Panc1 (cell line): ENCODE measurements at regions not wholly inside any gene's neighbourhood (a gene's known extent, or its start where the extent isn't known, plus 50 kb on each side); places are given as distances from the start of the nearest gene placed in this dataset.

Experiments
- ATAC-seq: fragments of 200-7000 bp; cut with Tn5 transposase; 2 replicates; pipeline ENCODE4 v1.9.1; 2020; ENCODE audit warnings: mild to moderate bottlenecking, moderate library complexity
- BruUV-seq: library from RNA; stranded (reverse); fragments of 400-500 nt; replicated peaks from 2 replicates; lab custom pipeline; 2021; lab: Mats Ljungman, UMichigan
- CTCF ChIA-PET: fragments of 300-600 bp; sonication (Branson Sonifier 250); formaldehyde crosslinking; loops from one replicate; lab custom pipeline; 2022; ENCODE audit warnings: antibody characterized with exemption; lab: Charles Lee
- POLR2A ChIA-PET: fragments of 300-600 bp; sonication (Branson Sonifier 250); formaldehyde crosslinking; loops from one replicate; lab custom pipeline; 2022; ENCODE audit warnings: antibody characterized with exemption; lab: Charles Lee
- DNase-seq: peaks from one replicate; pipeline ENCODE4 v3.0.0-alpha.2; 2010; ENCODE audit warnings: low read depth, low spot score
- H3K27ac ChIP-seq: 2 replicates; pipeline ENCODE4 v1.5.1; 2011; ENCODE audit warnings: mild to moderate bottlenecking, low read length, inconsistent platforms
- H3K27me3 ChIP-seq: fragments of 200-500 bp; sonication (Bioruptor generic); 2 replicates; pipeline ENCODE4 v1.6.0; 2014; ENCODE audit warnings: low read length, inconsistent platforms; ENCODE audit not compliant: control insufficient read depth, insufficient read depth
- H3K36me3 ChIP-seq: fragments of 200-500 bp; sonication (Bioruptor generic); 2 replicates; pipeline ENCODE4 v1.5.1; 2014; ENCODE audit warnings: inconsistent platforms, mild to moderate bottlenecking, low read length, moderate library complexity; ENCODE audit not compliant: control insufficient read depth, insufficient read depth
- H3K4me1 ChIP-seq: 2 replicates; pipeline ENCODE4 v1.5.1; 2011; ENCODE audit warnings: inconsistent platforms, mild to moderate bottlenecking, low read length, moderate library complexity; ENCODE audit not compliant: control insufficient read depth, insufficient read depth
- H3K4me3 ChIP-seq, 2 experiments: 2 replicates each; pipeline ENCODE4 v1.5.1; 2011 to 2012; ENCODE audit warnings: low read depth in 2 of 2, low read length in 2 of 2, mild to moderate bottlenecking in 2 of 2, inconsistent platforms in 1 of 2, moderate library complexity in 1 of 2
- H3K9me3 ChIP-seq: fragments of 200-500 bp; sonication (Bioruptor generic); 2 replicates; pipeline ENCODE4 v1.5.1; 2014; ENCODE audit warnings: low read depth, mild to moderate bottlenecking, inconsistent platforms, low read length, moderate library complexity; ENCODE audit not compliant: control insufficient read depth, insufficient read depth
- CTCF ChIP-seq: fragments of 450-650 bp; IDR thresholded peaks from 2 replicates; pipeline ENCODE4 v1.5.1; 2017; ENCODE audit warnings: mild to moderate bottlenecking
- POLR2AphosphoS5 ChIP-seq: IDR thresholded peaks from 2 replicates; pipeline ENCODE4 v1.6.1; 2012; ENCODE audit warnings: mild to moderate bottlenecking, low read depth, low read length, moderate library complexity
- SIN3A ChIP-seq: IDR thresholded peaks from 2 replicates; pipeline ENCODE4 v1.6.1; 2012; ENCODE audit warnings: low read depth, mild to moderate bottlenecking, low read length, moderate library complexity, borderline replicate concordance; ENCODE audit not compliant: insufficient read depth
- TCF7L2 ChIP-seq: IDR thresholded peaks from 2 replicates; pipeline ENCODE4 v1.6.1; 2011; ENCODE audit warnings: mild to moderate bottlenecking, low read depth, low read length, inconsistent platforms
- in situ Hi-C: cut with HindIII; loops from 2 replicates; pipeline ENCODE4 v1.10.0; 2016; ENCODE audit warnings: low sequenced_read_pairs, low pct_unique_long_range_greater_than_20kb
- intact Hi-C: fragments of 100-400 bp; cut with micrococcal nuclease; formaldehyde crosslinking; loops from one replicate; pipeline ENCODE4 v1.10.0; 2022; ENCODE audit not compliant: unreplicated experiment
- TF ChIP-seq, protein P1 (sequence below), 2 experiments: IDR thresholded peaks; 2 replicates each; pipeline ENCODE4 v1.6.1; 2011 to 2012; ENCODE audit warnings: low read depth in 2 of 2, control low read depth in 1 of 2, low read length in 1 of 2, mild to moderate bottlenecking in 1 of 2, moderate library complexity in 1 of 2; ENCODE audit not compliant: insufficient read depth in 1 of 2

DNA sequence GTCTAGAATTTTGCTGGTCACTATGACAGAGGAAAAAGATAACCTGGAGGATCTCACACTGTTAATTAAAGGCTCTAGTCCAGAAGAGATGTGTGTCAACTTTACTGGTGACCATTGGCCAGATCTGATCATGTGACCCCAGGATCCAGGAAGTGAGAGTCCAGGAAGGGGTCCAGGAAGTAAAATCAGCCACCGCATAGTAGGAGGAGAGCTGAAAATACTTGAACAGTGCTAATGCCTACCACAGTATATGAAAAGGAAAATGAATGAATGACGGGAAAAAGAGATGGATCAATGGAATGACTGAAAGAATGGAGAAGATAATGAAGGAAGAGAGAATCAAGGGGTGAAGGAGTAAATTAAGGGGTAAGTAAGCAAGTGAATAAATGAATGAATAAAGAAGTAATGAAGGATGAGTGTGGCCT lies 415.3 kb downstream of the RPS24 start:
- POLR2A ChIA-PET: no interaction called here
- Histone ChIP-seq H3K9me3 (no peaks in the 10 kb centered on the region), H3K4me1 (no peaks in the 10 kb centered on the region), H3K27ac (no peak overlapping the region), H3K36me3 (no peaks in the 10 kb centered on the region), H3K4me3 (no peak overlapping the region), H3K27me3 (peaks cover 3% of the 10 kb centered on the region; the same call in 1 of the 2 replicates)
- intact Hi-C loops: no loop called here
- CTCF ChIA-PET: no interaction called here
- no TSS peak for BruUV-seq
- DNase-seq (no peak), ATAC-seq (no peak)
- in situ Hi-C loops: no loop called here
- no peak for TF ChIP-seq SIN3A
- TF ChIP-seq, protein P1, sequence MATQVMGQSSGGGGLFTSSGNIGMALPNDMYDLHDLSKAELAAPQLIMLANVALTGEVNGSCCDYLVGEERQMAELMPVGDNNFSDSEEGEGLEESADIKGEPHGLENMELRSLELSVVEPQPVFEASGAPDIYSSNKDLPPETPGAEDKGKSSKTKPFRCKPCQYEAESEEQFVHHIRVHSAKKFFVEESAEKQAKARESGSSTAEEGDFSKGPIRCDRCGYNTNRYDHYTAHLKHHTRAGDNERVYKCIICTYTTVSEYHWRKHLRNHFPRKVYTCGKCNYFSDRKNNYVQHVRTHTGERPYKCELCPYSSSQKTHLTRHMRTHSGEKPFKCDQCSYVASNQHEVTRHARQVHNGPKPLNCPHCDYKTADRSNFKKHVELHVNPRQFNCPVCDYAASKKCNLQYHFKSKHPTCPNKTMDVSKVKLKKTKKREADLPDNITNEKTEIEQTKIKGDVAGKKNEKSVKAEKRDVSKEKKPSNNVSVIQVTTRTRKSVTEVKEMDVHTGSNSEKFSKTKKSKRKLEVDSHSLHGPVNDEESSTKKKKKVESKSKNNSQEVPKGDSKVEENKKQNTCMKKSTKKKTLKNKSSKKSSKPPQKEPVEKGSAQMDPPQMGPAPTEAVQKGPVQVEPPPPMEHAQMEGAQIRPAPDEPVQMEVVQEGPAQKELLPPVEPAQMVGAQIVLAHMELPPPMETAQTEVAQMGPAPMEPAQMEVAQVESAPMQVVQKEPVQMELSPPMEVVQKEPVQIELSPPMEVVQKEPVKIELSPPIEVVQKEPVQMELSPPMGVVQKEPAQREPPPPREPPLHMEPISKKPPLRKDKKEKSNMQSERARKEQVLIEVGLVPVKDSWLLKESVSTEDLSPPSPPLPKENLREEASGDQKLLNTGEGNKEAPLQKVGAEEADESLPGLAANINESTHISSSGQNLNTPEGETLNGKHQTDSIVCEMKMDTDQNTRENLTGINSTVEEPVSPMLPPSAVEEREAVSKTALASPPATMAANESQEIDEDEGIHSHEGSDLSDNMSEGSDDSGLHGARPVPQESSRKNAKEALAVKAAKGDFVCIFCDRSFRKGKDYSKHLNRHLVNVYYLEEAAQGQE (IDR thresholded peaks at IDR 0.05; ENCODE audit: insufficient read depth in 1 of 2, low read depth in 2 of 2, low read length in 1 of 2): no peak
- no peak for TF ChIP-seq CTCF

- no peaks in the 10 kb centered on the region for H3K4me1 ChIP-seq
- ChIA-PET CTCF (no interaction called here), POLR2A (no interaction called here)
- H3K27ac ChIP-seq: no peak overlapping the region
- H3K9me3 ChIP-seq: no peaks in the 10 kb centered on the region
- in situ Hi-C loops: no loop called here
- DNase-seq: no peak
- TF ChIP-seq, protein P1 (IDR thresholded peaks at IDR 0.05; ENCODE audit: insufficient read depth in 1 of 2, low read depth in 2 of 2, low read length in 1 of 2): no peak
- TF ChIP-seq POLR2AphosphoS5: no peak
- TF ChIP-seq CTCF: no peak
- no peak for TF ChIP-seq SIN3A
- TF ChIP-seq TCF7L2: no peak
- peaks cover 3% of the 10 kb centered on the region; the same call in 1 of the 2 replicates for H3K27me3 ChIP-seq
- ATAC-seq: no peak
- intact Hi-C loops: no loop called here
- no peak overlapping the region for H3K4me3 ChIP-seq
- no TSS peak for BruUV-seq
- no peaks in the 10 kb centered on the region for H3K36me3 ChIP-seq
These were observed 415.9 kb downstream of the RPS24 start for GRCh38 chr10:78449554-78449953.
